GM23338 (cell line): ENCODE measurements at regions not wholly inside any gene's neighbourhood (a gene's known extent, or its start where the extent isn't known, plus 50 kb on each side); places are given as distances from the start of the nearest gene placed in this dataset.

Experiments used
- CREB1 ChIP-seq: fragments of 250-450 bp; sonication (Bioruptor Pico); IDR thresholded peaks from 2 replicates; pipeline ENCODE4 v1.5.0; 2020; ENCODE audit warnings: low read depth, mild to moderate bottlenecking, moderate library complexity
- EZH2 ChIP-seq: fragments of 200-600 bp; sonication (generic); IDR thresholded peaks from one replicate; pipeline ENCODE4 v1.8.0; 2017; ENCODE audit warnings: antibody characterized with exemption, mild to moderate bottlenecking, low read depth; ENCODE audit not compliant: unreplicated experiment
- EZH2phosphoT487 ChIP-seq: fragments of 200-600 bp; sonication (generic); IDR thresholded peaks from one replicate; pipeline ENCODE4 v1.8.1; 2018; ENCODE audit warnings: antibody characterized with exemption; ENCODE audit not compliant: unreplicated experiment
- JUNB ChIP-seq: IDR thresholded peaks from one replicate; pipeline ENCODE4 v1.6.1; 2016; ENCODE audit warnings: antibody characterized with exemption; ENCODE audit not compliant: unreplicated experiment
- NANOG ChIP-seq: IDR thresholded peaks from 2 replicates; pipeline ENCODE4 v1.6.1; 2016; ENCODE audit warnings: antibody characterized with exemption, borderline replicate concordance
- POLR2AphosphoS5 ChIP-seq: IDR thresholded peaks from 2 replicates; pipeline ENCODE4 v1.6.1; 2016; ENCODE audit warnings: antibody characterized with exemption, low read depth
- ZNF331 ChIP-seq: fragments of 250-450 bp; sonication (Bioruptor Pico); IDR thresholded peaks from 2 replicates; pipeline ENCODE4 v1.5.0; 2020; ENCODE audit warnings: low read depth, mild to moderate bottlenecking, moderate library complexity
- TF ChIP-seq, protein P1 (sequence below), 2 experiments: fragments of 200-600 bp in 1 of 2; sonication (generic) in 1 of 2; conservative IDR thresholded peaks; 2 replicates each; pipeline versions ENCODE4 v1.5.1 to v1.6.1; 2016 to 2017; ENCODE audit warnings: antibody characterized with exemption in 2 of 2, low read depth in 2 of 2, mild to moderate bottlenecking in 2 of 2, moderate library complexity in 1 of 2
- TF ChIP-seq, protein P2 (sequence below): IDR thresholded peaks from one replicate; pipeline ENCODE4 v1.6.1; 2018; ENCODE audit warnings: antibody characterized with exemption; ENCODE audit not compliant: unreplicated experiment
- TF ChIP-seq, protein P3 (sequence below): IDR thresholded peaks from 2 replicates; pipeline ENCODE4 v1.6.1; 2016; ENCODE audit warnings: antibody characterized with exemption
- TF ChIP-seq, protein P4 (sequence below): fragments of 250-450 bp; sonication (Bioruptor Pico); IDR thresholded peaks from 2 replicates; pipeline ENCODE4 v1.5.0; 2020; ENCODE audit warnings: mild to moderate bottlenecking, moderate library complexity

DNA sequence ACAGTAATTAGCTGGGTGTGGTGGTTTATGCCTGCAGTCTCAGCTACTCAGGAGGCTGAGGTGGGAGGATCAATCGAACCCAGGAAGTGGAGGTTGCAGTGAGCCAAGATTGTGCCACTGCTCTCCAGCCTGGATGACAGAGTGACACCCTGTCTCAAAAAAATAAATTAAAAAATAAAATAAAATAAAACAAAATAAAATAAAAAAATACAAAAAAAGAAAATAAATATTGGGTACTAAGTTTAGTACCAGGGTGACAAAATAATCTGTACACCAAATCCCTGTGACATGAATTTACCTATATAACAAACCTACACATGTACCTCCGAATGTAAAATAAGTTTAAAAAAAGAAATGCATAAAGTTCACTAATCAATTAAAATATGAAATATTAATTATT lies 666.0 kb upstream of the CDH18 start:
- TF ChIP-seq, protein P1, sequence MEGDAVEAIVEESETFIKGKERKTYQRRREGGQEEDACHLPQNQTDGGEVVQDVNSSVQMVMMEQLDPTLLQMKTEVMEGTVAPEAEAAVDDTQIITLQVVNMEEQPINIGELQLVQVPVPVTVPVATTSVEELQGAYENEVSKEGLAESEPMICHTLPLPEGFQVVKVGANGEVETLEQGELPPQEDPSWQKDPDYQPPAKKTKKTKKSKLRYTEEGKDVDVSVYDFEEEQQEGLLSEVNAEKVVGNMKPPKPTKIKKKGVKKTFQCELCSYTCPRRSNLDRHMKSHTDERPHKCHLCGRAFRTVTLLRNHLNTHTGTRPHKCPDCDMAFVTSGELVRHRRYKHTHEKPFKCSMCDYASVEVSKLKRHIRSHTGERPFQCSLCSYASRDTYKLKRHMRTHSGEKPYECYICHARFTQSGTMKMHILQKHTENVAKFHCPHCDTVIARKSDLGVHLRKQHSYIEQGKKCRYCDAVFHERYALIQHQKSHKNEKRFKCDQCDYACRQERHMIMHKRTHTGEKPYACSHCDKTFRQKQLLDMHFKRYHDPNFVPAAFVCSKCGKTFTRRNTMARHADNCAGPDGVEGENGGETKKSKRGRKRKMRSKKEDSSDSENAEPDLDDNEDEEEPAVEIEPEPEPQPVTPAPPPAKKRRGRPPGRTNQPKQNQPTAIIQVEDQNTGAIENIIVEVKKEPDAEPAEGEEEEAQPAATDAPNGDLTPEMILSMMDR (conservative IDR thresholded peaks at IDR 0.05; ENCODE audit: low read depth in 2 of 2), result no peak
- no peak for TF ChIP-seq ZNF331 (CRISPR knock-in tag)
- TF ChIP-seq POLR2AphosphoS5, result no peak
- TF ChIP-seq EZH2phosphoT487, result no peak
- TF ChIP-seq EZH2, result no peak
- no peak for TF ChIP-seq JUNB
- TF ChIP-seq, protein P2, sequence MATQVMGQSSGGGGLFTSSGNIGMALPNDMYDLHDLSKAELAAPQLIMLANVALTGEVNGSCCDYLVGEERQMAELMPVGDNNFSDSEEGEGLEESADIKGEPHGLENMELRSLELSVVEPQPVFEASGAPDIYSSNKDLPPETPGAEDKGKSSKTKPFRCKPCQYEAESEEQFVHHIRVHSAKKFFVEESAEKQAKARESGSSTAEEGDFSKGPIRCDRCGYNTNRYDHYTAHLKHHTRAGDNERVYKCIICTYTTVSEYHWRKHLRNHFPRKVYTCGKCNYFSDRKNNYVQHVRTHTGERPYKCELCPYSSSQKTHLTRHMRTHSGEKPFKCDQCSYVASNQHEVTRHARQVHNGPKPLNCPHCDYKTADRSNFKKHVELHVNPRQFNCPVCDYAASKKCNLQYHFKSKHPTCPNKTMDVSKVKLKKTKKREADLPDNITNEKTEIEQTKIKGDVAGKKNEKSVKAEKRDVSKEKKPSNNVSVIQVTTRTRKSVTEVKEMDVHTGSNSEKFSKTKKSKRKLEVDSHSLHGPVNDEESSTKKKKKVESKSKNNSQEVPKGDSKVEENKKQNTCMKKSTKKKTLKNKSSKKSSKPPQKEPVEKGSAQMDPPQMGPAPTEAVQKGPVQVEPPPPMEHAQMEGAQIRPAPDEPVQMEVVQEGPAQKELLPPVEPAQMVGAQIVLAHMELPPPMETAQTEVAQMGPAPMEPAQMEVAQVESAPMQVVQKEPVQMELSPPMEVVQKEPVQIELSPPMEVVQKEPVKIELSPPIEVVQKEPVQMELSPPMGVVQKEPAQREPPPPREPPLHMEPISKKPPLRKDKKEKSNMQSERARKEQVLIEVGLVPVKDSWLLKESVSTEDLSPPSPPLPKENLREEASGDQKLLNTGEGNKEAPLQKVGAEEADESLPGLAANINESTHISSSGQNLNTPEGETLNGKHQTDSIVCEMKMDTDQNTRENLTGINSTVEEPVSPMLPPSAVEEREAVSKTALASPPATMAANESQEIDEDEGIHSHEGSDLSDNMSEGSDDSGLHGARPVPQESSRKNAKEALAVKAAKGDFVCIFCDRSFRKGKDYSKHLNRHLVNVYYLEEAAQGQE, result no peak
- TF ChIP-seq, protein P3, sequence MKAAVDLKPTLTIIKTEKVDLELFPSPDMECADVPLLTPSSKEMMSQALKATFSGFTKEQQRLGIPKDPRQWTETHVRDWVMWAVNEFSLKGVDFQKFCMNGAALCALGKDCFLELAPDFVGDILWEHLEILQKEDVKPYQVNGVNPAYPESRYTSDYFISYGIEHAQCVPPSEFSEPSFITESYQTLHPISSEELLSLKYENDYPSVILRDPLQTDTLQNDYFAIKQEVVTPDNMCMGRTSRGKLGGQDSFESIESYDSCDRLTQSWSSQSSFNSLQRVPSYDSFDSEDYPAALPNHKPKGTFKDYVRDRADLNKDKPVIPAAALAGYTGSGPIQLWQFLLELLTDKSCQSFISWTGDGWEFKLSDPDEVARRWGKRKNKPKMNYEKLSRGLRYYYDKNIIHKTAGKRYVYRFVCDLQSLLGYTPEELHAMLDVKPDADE, result no peak
- TF ChIP-seq CREB1, result no peak
- TF ChIP-seq, protein P4, sequence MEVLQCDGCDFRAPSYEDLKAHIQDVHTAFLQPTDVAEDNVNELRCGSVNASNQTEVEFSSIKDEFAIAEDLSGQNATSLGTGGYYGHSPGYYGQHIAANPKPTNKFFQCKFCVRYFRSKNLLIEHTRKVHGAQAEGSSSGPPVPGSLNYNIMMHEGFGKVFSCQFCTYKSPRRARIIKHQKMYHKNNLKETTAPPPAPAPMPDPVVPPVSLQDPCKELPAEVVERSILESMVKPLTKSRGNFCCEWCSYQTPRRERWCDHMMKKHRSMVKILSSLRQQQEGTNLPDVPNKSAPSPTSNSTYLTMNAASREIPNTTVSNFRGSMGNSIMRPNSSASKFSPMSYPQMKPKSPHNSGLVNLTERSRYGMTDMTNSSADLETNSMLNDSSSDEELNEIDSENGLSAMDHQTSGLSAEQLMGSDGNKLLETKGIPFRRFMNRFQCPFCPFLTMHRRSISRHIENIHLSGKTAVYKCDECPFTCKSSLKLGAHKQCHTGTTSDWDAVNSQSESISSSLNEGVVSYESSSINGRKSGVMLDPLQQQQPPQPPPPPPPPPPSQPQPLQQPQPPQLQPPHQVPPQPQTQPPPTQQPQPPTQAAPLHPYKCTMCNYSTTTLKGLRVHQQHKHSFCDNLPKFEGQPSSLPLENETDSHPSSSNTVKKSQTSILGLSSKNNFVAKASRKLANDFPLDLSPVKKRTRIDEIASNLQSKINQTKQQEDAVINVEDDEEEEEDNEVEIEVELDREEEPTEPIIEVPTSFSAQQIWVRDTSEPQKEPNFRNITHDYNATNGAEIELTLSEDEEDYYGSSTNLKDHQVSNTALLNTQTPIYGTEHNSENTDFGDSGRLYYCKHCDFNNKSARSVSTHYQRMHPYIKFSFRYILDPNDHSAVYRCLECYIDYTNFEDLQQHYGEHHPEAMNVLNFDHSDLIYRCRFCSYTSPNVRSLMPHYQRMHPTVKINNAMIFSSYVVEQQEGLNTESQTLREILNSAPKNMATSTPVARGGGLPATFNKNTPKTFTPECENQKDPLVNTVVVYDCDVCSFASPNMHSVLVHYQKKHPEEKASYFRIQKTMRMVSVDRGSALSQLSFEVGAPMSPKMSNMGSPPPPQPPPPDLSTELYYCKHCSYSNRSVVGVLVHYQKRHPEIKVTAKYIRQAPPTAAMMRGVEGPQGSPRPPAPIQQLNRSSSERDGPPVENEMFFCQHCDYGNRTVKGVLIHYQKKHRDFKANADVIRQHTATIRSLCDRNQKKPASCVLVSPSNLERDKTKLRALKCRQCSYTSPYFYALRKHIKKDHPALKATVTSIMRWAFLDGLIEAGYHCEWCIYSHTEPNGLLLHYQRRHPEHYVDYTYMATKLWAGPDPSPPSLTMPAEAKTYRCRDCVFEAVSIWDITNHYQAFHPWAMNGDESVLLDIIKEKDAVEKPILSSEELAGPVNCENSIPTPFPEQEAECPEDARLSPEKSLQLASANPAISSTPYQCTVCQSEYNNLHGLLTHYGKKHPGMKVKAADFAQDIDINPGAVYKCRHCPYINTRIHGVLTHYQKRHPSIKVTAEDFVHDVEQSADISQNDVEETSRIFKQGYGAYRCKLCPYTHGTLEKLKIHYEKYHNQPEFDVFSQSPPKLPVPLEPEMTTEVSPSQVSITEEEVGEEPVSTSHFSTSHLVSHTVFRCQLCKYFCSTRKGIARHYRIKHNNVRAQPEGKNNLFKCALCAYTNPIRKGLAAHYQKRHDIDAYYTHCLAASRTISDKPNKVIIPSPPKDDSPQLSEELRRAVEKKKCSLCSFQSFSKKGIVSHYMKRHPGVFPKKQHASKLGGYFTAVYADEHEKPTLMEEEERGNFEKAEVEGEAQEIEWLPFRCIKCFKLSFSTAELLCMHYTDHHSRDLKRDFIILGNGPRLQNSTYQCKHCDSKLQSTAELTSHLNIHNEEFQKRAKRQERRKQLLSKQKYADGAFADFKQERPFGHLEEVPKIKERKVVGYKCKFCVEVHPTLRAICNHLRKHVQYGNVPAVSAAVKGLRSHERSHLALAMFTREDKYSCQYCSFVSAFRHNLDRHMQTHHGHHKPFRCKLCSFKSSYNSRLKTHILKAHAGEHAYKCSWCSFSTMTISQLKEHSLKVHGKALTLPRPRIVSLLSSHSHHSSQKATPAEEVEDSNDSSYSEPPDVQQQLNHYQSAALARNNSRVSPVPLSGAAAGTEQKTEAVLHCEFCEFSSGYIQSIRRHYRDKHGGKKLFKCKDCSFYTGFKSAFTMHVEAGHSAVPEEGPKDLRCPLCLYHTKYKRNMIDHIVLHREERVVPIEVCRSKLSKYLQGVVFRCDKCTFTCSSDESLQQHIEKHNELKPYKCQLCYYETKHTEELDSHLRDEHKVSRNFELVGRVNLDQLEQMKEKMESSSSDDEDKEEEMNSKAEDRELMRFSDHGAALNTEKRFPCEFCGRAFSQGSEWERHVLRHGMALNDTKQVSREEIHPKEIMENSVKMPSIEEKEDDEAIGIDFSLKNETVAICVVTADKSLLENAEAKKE (CRISPR knock-in tag), result no peak
- TF ChIP-seq NANOG, result no peak
